Activated gamma-delta T cell (primary cell): ENCODE measurements at regions not wholly inside any gene's neighbourhood (a gene's known extent, or its start where the extent isn't known, plus 50 kb on each side); places are given as distances from the start of the nearest gene placed in this dataset.

ENCODE experiments used
- DNase-seq: peaks from one replicate; lab custom pipeline; 2025; lab: John Stamatoyannopoulos, UW

- DNase-seq, result no peak
Measured at GRCh38 chr5:159702301-159702700, 214.0 kb upstream of the ADRA1B start.

- DNase-seq, result no peak
Measured at GRCh38 chr5:159702826-159703225, 213.5 kb upstream of the ADRA1B start.

GRCh38 chr5:159704160-159704559, 212.1 kb upstream of the ADRA1B start:
- DNase-seq, result no peak

GRCh38 chr5:159705948-159706347, 210.3 kb upstream of the ADRA1B start:
- DNase-seq, result no peak

- DNase-seq, result no peak
Measured at GRCh38 chr5:159708090-159708489, 208.2 kb upstream of the ADRA1B start.

GRCh38 chr5:159712672-159713071, 203.6 kb upstream of the ADRA1B start:
- no peak for DNase-seq

- DNase-seq, result no peak
Measured at GRCh38 chr5:159713254-159713653, 203.0 kb upstream of the ADRA1B start.

GRCh38 chr5:159713773-159714172, 202.5 kb upstream of the ADRA1B start:
- DNase-seq, result no peak

- no peak for DNase-seq
Measured at GRCh38 chr5:159725475-159725874, 190.8 kb upstream of the ADRA1B start.

- no peak for DNase-seq
Measured at GRCh38 chr5:159727167-159727566, 189.1 kb upstream of the ADRA1B start.

GRCh38 chr5:159730285-159730684, 186.0 kb upstream of the ADRA1B start:
- no peak for DNase-seq

- DNase-seq, result no peak
Measured at GRCh38 chr5:159732220-159732619, 184.1 kb upstream of the ADRA1B start.

- DNase-seq, result no peak
Measured at GRCh38 chr5:159734366-159734765, 181.9 kb upstream of the ADRA1B start.

GRCh38 chr5:159735036-159735435, 181.2 kb upstream of the ADRA1B start:
- DNase-seq, result no peak

- DNase-seq, result no peak
Measured at GRCh38 chr5:159735749-159736660, 180.3 kb upstream of the ADRA1B start.

GRCh38 chr5:159736844-159737243, 179.4 kb upstream of the ADRA1B start:
- DNase-seq, result no peak

- no peak for DNase-seq
Measured at GRCh38 chr5:159737263-159737662, 179.0 kb upstream of the ADRA1B start.

- DNase-seq, result no peak
Measured at GRCh38 chr5:159741829-159742322, 174.4 kb upstream of the ADRA1B start.

- no peak for DNase-seq
Measured at GRCh38 chr5:159743234-159743633, 173.0 kb upstream of the ADRA1B start.

- no peak for DNase-seq
Measured at GRCh38 chr5:159746707-159747106, 169.6 kb upstream of the ADRA1B start.

GRCh38 chr5:159749146-159749545, 167.1 kb upstream of the ADRA1B start:
- DNase-seq, result no peak

- no peak for DNase-seq
Measured at GRCh38 chr5:159750226-159750625, 166.1 kb upstream of the ADRA1B start.

- no peak for DNase-seq
Measured at GRCh38 chr5:159751459-159751858, 164.8 kb upstream of the ADRA1B start.
